ENCODE measurements at regions not wholly inside any gene's neighbourhood (a gene's known extent, or its start where the extent isn't known, plus 50 kb on each side); places are given as distances from the start of the nearest gene placed in this dataset.

GRCh38 chr14:29317423-29317822 lies 550.8 kb downstream of the FOXG1 start:
- WGBS (ENCODE audit: extremely low coverage, insufficient read length, low lambda C conversion rate) = no CpG with 5 or more reads among the region's 1 CpG
- Histone ChIP-seq H3K9ac (ENCODE audit: extremely low read depth, insufficient read length, low read length) (no peak overlapping the region), H3K9me3 (ENCODE audit: control insufficient read depth, low read depth, low read length) (no peaks in the 10 kb centered on the region), H2BK120ac (ENCODE audit: low read depth, low read length, poor library complexity, severe bottlenecking) (no peak overlapping the region), H2BK5ac (ENCODE audit: insufficient read length, low read length) (no peak overlapping the region), H4K20me1 (ENCODE audit: control insufficient read depth, insufficient read depth, insufficient read length) (no peaks in the 10 kb centered on the region), H3K18ac (ENCODE audit: insufficient read length, low read depth, low read length) (no peak overlapping the region), H2BK12ac (ENCODE audit: insufficient read length, low read depth, low read length) (no peak overlapping the region), H3T11ph (ENCODE audit: low read length) (no peak overlapping the region), H3K27me3 (ENCODE audit: insufficient read depth, low read length) (no peaks in the 10 kb centered on the region), H4K91ac (ENCODE audit: insufficient read length, low read depth, low read length) (no peak overlapping the region), H3K56ac (ENCODE audit: insufficient read length, low read depth, low read length) (no peak overlapping the region), H3K79me2 (ENCODE audit: insufficient read depth, low read length) (no peaks in the 10 kb centered on the region), H2AFZ (ENCODE audit: low read length) (no peak overlapping the region), H3K14ac (ENCODE audit: insufficient read depth, low read length) (no peak overlapping the region), H3K27ac (ENCODE audit: insufficient read length, low read depth, low read length) (no peak overlapping the region), H2BK15ac (ENCODE audit: low read depth, low read length) (no peak overlapping the region), H2AK5ac (ENCODE audit: insufficient read length, low read length) (no peak overlapping the region), H3K4me1 (ENCODE audit: insufficient read depth, low read length) (no peaks in the 10 kb centered on the region), H3K4ac (ENCODE audit: low read depth, low read length) (no peak overlapping the region), H3K23me2 (ENCODE audit: insufficient read length, low read depth, low read length, poor library complexity, severe bottlenecking) (no peaks in the 10 kb centered on the region), H4K8ac (replicated peaks; ENCODE audit: insufficient read length, low read depth, low read length) (no peak overlapping the region), H3K23ac (ENCODE audit: insufficient read length, low read depth, low read length) (no peak overlapping the region), H2BK20ac (ENCODE audit: low read depth, low read length, poor library complexity, severe bottlenecking) (no peak overlapping the region), H3K79me1 (ENCODE audit: insufficient read depth, low read depth, low read length, poor library complexity, severe bottlenecking) (no peaks in the 10 kb centered on the region), H4K5ac (ENCODE audit: insufficient read length, low read depth, low read length) (no peak overlapping the region), H3K4me2 (ENCODE audit: insufficient read depth, insufficient read length, low read length) (no peak overlapping the region)
- Mint-ChIP-seq H3K27ac (no peak overlapping the region), H3K27me3 (ENCODE audit: low read depth) (no peaks in the 10 kb centered on the region; the same call in 1 of the 2 replicates), H3K36me3 (ENCODE audit: insufficient read depth in 1 of 3, low read depth in 3 of 3) (peaks cover 0 to 32% (median 0%) of the 10 kb centered on the region in 3 experiments; a peak in 2 of 7 replicates), H3K4me1 (no peaks in the 10 kb centered on the region), H3K4me3 (no peak overlapping the region), H3K9me3 (peaks cover 0 to 7% of the 10 kb centered on the region in 2 experiments; a peak in 2 of 5 replicates)
- no peak for DNase-seq
- no peak for TF ChIP-seq CTCF (conservative IDR thresholded peaks at IDR 0.05)

Measured in H9 (cell line).